ENCODE measurements at regions not wholly inside any gene's neighbourhood (a gene's known extent, or its start where the extent isn't known, plus 50 kb on each side); places are given as distances from the start of the nearest gene placed in this dataset.

DNA sequence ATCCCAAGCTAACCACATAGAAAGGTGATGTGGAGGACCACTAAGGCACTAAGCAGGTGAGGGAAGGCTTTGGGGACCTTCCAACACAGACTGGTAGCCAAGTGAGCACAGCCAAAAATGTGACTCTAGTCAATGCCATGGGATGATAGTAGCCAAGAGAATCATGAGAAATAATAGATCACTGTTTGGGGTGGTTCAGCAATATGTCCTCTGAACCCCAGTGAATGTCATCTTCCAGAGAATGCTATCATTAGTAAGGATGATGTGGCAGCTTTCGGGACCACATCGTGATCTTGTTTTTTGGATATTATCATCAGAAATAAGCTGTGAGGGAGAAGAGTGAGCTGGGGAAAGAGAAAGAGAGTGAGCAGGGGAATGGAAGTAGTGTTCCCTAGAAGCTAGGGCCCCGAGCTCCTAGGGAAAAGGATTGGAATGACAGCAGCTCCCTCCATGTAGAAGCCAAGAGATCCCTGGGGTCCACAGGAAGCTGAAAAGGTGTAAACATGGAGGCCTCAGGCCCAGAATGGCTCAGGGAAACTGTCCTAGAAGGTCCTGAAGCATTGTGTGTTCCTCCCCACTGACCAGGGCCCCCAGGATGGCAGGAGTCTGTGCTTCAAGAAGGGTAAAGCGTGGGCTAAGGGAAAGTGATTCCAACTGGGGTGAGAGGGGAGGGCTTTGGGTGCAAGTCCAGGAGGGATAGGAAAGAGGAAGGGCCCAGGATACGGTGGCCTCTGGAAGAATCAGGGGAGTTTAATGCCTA lies 56.6 kb upstream of the KLF13 start:
- Mint-ChIP-seq H3K36me3 (ENCODE audit: low read depth) (no peaks in the 10 kb centered on the region), H3K27ac (no peak overlapping the region), H3K4me3 (no peak overlapping the region), H3K27me3 (ENCODE audit: insufficient read depth) (peaks cover 9% of the 10 kb centered on the region), H3K9me3 (no peaks in the 10 kb centered on the region), H3K4me1 (ENCODE audit: low read depth) (no peaks in the 10 kb centered on the region)
- TF ChIP-seq, protein P1, sequence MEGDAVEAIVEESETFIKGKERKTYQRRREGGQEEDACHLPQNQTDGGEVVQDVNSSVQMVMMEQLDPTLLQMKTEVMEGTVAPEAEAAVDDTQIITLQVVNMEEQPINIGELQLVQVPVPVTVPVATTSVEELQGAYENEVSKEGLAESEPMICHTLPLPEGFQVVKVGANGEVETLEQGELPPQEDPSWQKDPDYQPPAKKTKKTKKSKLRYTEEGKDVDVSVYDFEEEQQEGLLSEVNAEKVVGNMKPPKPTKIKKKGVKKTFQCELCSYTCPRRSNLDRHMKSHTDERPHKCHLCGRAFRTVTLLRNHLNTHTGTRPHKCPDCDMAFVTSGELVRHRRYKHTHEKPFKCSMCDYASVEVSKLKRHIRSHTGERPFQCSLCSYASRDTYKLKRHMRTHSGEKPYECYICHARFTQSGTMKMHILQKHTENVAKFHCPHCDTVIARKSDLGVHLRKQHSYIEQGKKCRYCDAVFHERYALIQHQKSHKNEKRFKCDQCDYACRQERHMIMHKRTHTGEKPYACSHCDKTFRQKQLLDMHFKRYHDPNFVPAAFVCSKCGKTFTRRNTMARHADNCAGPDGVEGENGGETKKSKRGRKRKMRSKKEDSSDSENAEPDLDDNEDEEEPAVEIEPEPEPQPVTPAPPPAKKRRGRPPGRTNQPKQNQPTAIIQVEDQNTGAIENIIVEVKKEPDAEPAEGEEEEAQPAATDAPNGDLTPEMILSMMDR (IDR thresholded peaks at IDR 0.05), result no peak
- DNase-seq, result no peak

DNA sequence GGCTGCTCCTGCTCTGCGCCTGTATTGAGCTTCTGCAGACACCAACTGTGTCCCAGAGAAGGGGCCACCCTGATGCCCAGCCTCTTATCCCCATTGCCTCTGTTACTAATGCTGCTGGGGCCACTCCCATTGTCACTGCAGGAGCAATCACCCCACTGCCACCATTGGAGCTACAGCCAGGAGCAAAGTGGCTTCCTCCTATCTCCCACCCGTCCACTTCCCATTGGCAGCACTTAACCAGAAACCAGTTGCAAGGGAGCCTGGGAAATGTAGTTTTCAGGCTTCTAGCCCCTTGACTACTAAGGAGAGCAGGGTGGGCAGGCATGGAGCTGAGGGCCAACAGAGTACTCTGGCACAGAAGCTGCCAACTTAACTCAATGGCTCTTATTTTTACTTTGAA lies 55.9 kb upstream of the KLF13 start:
- Mint-ChIP-seq H3K36me3 (ENCODE audit: low read depth) (no peaks in the 10 kb centered on the region), H3K4me3 (no peak overlapping the region), H3K4me1 (ENCODE audit: low read depth) (no peaks in the 10 kb centered on the region), H3K27ac (no peak overlapping the region), H3K27me3 (ENCODE audit: insufficient read depth) (peaks cover 7% of the 10 kb centered on the region), H3K9me3 (no peaks in the 10 kb centered on the region)
- TF ChIP-seq, protein P1 (IDR thresholded peaks at IDR 0.05), result no peak
- no peak for DNase-seq

DNA sequence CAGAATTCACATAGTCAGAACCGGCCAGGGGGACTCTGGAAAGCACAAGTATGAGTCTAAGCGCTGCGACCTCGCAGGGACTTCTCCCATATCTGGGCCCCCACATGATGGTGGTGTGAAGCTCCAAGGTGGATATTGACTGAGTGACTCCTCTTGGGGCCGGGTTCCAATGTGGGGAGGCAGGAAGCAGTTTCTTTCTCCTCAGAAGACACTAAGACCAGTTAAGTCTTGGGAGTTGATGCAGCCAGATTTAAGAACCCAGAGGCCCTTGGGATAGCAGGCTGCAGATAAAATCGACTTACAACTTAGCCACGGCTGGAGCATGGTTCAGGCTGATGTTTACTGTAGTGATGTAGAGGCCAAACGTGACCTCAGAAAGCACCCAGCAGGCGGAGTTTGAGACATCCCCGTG lies 55.4 kb upstream of the KLF13 start:
- no peak for DNase-seq
- no peak overlapping the region for H3K27ac Mint-ChIP-seq
- H3K9me3 Mint-ChIP-seq, result no peaks in the 10 kb centered on the region
- no peak overlapping the region for H3K4me3 Mint-ChIP-seq
- H3K36me3 Mint-ChIP-seq (ENCODE audit: low read depth), result no peaks in the 10 kb centered on the region
- TF ChIP-seq, protein P1 (IDR thresholded peaks at IDR 0.05), result no peak
- no peaks in the 10 kb centered on the region for H3K4me1 Mint-ChIP-seq (ENCODE audit: low read depth)
- H3K27me3 Mint-ChIP-seq (ENCODE audit: insufficient read depth), result peaks cover 7% of the 10 kb centered on the region

DNA sequence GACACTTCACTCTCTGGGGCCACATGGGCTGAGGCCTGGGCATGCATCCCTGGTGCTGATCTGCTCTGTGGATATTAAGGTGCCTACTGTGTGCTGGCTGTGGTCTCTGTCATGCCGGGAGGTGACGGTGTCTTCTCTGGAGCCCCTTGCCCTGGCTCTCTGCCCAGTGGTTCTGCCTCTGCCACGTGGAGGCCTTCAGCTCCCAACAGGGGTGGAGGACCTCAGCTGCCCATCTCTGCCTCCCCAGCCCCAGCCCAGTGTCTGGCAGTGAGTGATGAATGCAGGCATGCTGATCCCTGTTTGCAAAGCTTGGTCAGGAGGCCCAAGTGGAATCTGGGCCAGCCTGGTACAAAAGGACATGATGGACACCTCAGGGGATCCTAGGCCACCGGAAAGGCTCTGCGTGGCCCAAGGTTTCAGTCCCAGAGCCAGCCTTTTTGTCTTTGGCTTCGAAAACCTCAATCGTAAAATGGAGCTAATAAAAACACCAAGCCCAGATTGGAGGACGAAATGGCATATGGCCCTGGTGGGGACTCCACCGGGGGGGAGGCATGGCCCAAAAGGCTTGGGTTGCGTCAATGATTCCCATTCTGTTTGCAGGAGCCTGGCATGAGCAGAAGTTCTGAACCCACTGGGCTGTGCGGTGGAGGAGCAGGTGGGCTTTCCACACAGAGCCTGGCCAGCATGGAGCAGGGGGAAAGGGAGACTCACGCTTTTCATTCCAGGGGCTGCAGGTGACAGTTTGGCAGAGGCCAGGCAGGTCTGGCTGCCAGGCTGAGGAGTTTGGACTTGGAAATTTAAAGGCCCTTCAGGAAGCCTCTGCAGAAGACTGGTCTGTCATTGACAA lies 54.7 kb upstream of the KLF13 start:
- no peaks in the 10 kb centered on the region for H3K36me3 Mint-ChIP-seq (ENCODE audit: low read depth)
- DNase-seq, result no peak

DNA sequence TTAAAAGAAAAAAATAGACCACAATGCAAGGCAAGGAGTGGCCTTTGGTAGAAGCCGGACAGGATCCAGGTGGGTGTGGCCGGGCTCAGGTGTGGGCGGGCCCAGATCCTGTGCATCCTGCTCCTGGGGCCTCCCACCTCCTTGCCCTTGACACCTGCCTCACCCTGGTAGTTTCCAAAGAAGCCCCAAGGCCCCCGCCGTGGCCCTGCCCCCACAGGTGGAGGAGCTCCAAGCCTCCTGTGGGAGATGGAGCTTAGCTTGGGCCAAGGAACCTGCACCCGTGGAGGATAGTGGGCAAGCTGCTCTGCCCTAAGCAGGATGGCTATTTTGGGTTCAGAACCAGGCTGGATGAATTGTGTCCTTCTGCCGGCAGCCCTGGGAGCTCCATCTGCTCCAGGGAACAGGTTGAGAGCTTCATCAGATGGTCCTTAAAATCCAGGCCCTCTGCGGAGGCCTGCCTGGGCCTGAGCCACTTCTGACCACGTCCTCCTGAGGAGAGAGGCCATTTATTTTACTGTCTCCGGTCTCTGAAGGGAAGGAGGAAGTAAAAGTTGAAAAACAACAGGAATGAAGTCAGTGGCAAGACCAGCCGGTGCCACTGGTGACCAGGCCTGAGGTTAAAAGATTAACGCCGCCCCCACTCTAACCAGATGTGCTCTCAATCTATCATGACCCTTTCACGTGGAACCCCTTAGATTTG lies 53.9 kb upstream of the KLF13 start:
- DNase-seq, result no peak
- Mint-ChIP-seq H3K4me1 (ENCODE audit: low read depth) (no peaks in the 10 kb centered on the region), H3K27me3 (ENCODE audit: insufficient read depth) (peaks cover 7% of the 10 kb centered on the region), H3K9me3 (no peaks in the 10 kb centered on the region), H3K36me3 (ENCODE audit: low read depth) (no peaks in the 10 kb centered on the region), H3K4me3 (no peak overlapping the region), H3K27ac (no peak overlapping the region)
- TF ChIP-seq, protein P1 (IDR thresholded peaks at IDR 0.05), result no peak

More for the DNA sequence above, 54.7 kb upstream of the KLF13 start:
- Mint-ChIP-seq H3K4me3 (no peak overlapping the region), H3K9me3 (no peaks in the 10 kb centered on the region), H3K27ac (no peak overlapping the region), H3K27me3 (ENCODE audit: insufficient read depth) (peaks cover 8% of the 10 kb centered on the region), H3K4me1 (ENCODE audit: low read depth) (no peaks in the 10 kb centered on the region)
- TF ChIP-seq, protein P1 (IDR thresholded peaks at IDR 0.05), result no peak
